ENCODE measurements at regions not wholly inside any gene's neighbourhood (a gene's known extent, or its start where the extent isn't known, plus 50 kb on each side); places are given as distances from the start of the nearest gene placed in this dataset.

- peak in 1 of 5 donors; percentile 34 for DNase-seq
Measured at GRCh38 chr7:131026297-131027000, 292.4 kb upstream of the KLF14 start.

DNA sequence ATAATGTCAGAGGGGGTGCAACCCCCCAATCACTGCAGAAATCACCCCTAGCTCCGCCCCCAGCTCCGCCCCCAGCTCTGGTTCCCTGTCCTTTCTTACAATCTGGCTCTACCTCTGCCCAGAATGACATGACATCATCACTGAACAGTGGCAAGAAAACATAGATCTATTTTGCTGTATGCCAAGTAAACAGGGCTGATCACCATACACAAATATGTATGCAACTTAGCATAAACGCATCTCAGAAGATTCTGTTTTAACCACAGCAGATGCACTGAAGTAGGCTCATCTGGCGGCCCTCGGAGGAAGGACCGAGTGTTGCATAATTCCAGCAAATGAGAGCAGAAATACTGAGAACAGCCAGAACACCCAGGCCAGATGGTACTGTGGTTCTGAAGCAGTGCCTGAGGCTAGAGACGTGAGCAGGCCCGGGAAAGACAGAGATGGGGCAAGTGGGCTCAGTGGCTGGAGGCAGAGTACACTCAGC lies 293.3 kb upstream of the KLF14 start:
- DNase-seq = peak in 2 of 5 donors; percentile 34 to 76

GRCh38 chr7:131028295-131028694 lies 294.3 kb upstream of the KLF14 start:
- no peak for DNase-seq

- no peak for DNase-seq
Measured at GRCh38 chr7:131029002-131029401, 295.0 kb upstream of the KLF14 start.

DNA sequence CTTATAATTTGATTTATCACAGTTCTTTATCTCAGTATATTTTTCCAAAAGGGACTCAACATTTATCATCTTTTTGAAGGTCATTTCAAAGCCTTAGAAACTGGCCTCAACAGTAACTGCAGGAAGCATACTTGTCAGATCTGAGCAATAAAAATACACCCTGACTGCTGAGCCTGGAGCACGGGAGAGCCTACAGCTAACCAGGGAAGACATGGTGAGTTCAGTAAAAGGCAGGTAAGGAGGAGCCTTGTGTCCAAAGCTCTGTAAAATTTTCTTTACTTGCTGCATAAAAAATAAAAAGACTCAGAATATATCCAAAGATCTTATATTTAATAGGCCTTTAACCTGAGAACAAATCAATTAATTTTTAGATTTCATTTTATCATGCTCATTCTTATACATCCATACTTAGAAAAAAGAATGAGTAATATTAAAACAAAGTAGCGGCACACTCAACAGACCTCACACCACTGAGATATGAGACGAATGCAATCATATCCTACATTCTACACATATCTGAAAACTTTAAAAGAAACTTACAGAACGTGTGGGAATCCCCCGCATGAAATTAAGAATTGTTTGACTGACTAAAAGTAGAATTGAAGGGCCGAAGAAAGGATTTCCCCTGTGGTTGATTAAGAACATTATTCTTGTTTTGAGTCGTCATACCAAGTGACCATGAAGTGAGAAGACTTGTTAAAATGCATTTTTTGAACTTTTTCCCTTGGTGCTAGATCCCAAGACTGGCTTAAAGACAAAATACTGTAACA lies 296.4 kb upstream of the MKLN1 start:
- peak in 2 of 5 donors; percentile 1 to 85 for DNase-seq

DNA sequence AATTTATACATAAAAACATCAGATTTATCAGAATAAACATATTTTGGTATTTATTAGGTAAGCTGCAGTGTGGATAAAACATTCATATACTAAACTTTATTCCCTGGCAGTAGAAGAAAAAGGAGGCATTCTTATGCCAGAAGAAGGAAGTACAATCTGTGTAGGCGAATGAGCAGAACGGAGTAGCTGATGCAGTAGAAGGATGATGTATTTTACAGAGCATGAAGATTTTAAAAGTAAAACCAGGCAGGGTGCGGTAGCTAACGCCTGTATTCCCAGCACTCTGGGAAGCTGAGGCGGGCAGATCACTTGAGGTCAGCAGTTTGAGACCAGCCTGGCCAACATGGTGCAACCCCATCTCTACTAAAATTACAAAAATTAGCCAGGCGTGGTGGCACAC lies 294.9 kb upstream of the MKLN1 start:
- DNase-seq = peak in 1 of 5 donors; percentile 9

DNA sequence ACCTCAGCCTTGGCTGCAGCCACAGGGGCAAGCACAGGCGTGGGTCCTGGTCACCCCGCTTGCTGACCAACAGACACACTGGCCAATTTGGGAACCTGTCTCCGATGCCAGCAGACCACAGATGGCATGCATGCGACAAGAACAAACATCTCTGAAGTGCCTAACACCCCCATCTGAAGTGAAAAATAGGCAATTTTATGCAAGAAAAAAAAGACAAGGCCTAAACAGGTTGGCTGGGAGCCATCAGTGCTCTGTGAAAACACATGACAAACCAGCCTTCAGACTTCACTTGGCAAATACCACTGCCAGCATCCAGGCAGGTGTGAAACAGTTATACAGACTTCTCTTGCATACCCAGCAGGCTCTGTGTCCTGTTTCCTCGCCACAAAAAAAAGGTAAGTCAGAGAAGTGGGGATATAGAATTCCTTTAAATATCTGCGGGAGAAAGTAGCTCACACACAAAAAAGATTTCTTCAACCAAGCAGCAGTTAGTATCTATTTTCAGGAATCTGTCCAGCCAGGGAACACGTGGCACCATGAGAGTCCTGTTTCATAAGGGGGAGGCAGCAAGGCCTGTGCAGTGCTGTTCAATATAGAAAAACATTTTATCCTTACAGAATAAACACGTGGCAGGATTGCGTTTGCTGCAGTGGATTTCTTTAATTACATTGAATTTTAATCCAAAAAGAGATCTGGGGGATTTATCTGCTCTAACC lies 293.4 kb upstream of the MKLN1 start:
- DNase-seq = peak in 1 of 5 donors; percentile 21

DNA sequence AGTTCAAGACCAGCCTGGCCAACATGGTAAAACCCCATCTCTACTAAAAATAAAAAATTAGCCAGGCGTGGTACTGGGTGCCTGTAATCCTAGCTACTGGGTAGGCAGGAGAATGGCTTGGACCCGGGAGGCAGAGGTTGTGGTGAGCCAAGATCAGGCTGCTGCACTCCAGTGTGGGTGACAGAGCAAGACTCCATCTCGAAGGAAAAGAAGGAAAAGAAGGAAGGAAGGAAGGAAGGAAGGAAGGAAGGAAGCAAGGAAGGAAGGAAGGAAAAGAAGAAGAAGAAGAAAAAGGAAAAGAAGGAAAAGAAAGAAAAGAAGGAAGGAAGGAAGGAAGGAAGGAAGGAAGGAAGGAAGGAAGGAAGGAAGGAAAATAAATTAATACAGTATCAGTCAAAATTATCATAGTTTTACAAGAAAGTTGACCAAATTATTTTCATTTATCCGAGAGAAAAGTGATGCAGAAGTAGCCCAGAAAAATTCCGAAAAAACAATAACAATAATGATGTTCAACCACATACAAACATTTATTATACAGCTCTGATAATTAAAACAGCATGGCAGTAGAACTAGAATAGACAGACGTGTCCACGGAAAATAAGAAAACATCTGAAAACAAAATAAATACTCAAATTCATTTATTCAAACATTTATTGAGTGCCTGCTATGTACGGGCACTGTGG lies 292.4 kb upstream of the MKLN1 start:
- peak in 1 of 5 donors; percentile 2 for DNase-seq

DNA sequence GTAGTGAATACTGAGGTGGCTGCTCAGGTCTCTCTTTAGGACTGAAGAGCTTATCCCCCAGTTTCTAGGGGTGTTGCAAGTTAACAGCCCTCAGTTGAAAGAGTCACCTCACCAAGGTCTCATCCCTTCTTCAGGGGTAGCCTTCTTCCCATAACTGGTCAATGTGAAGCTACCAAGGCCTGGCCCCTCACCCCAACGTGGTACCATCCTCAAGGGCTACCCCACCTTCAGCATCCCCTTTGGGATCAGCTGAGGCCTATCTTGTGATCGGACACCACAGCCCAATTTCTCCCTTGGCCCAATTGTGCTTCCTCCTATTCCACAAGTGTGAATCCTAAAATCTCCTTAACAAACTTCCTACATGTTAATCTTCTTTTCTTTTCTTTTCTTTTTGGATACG lies 289.5 kb upstream of the MKLN1 start:
- DNase-seq = peak in 1 of 5 donors; percentile 7

GRCh38 chr7:131039355-131039762 lies 288.3 kb upstream of the MKLN1 start:
- peak in 1 of 5 donors; percentile 3 for DNase-seq

DNA sequence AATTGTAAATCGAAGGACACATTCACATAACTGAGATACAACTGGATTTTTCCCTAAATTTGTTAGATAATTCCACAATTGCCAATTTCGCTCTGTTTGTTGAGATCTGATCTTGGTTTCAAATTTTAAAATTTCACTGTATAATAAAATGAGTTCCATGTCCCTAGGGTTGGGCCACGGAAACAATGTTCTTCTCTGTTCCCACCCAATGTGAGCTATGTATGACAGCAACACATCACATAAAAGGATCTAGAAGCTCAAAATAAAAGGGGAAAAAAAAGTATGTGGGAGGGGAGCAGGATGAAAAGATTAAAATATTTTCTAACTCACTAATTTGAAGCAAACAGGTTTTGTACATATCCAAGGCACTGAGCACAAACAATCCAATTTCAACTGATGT lies 287.8 kb upstream of the MKLN1 start:
- DNase-seq = no peak

- DNase-seq = peak in 3 of 5 donors; percentile 35 to 67 (median 45)
Measured at GRCh38 chr7:131040467-131040932, 287.2 kb upstream of the MKLN1 start.

- peak in 1 of 5 donors; percentile 7 for DNase-seq
Measured at GRCh38 chr7:131041012-131041695, 286.5 kb upstream of the MKLN1 start.

GRCh38 chr7:131042269-131043160 lies 285.2 kb upstream of the MKLN1 start:
- DNase-seq = peak in 1 of 5 donors; percentile 8

- DNase-seq = peak in 1 of 5 donors; percentile 3
Measured at GRCh38 chr7:131045526-131045925, 282.1 kb upstream of the MKLN1 start.

GRCh38 chr7:131046246-131046645 lies 281.4 kb upstream of the MKLN1 start:
- DNase-seq = peak in 1 of 5 donors; percentile 6

GRCh38 chr7:131047651-131048304 lies 279.9 kb upstream of the MKLN1 start:
- DNase-seq = no peak

GRCh38 chr7:131051304-131051703 lies 276.4 kb upstream of the MKLN1 start:
- DNase-seq = peak in 1 of 5 donors; percentile 53

- DNase-seq = no peak
Measured at GRCh38 chr7:131052285-131052904, 275.3 kb upstream of the MKLN1 start.

DNA sequence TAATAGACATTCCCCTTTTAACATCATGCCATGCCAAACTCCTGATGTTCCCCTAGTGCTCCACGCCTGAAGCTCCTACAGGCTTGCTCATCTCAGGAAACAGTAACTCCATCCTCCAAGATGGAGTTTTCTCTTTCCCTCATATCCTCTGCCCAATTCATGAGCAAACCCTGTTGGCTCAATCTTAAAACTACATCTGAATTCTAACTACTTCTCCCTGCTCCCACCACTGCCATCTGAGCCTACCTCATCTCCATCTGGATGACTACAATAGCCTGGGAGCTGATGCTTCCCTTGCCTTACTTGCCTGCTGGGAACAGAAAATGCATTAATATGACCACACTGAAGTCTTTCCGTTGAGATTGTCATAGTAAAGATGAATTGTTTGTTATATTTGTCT lies 271.7 kb upstream of the MKLN1 start:
- DNase-seq = no peak

All from T-helper 1 cell (primary cell).